T-helper 1 cell treated with Interleukin-12 subunit alpha and Interleukin-12 subunit beta and Interleukin-4 antibody, amounts not matched to agents 30 μg/mL and 1 μg/mL, for 36 hours (primary cell): ENCODE measurements at regions not wholly inside any gene's neighbourhood (a gene's known extent, or its start where the extent isn't known, plus 50 kb on each side); places are given as distances from the start of the nearest gene placed in this dataset.

ENCODE experiments used
- H3K27ac Mint-ChIP-seq: one replicate; pipeline ENCODE4 v1.8.0; 2021; ENCODE audit warnings: mild to moderate bottlenecking, mixed read lengths
- H3K27me3 Mint-ChIP-seq: one replicate; pipeline ENCODE4 v1.8.0; 2021; ENCODE audit warnings: low read depth, mixed read lengths
- H3K36me3 Mint-ChIP-seq: one replicate; pipeline ENCODE4 v1.8.0; 2021; ENCODE audit warnings: low read depth, mixed read lengths
- H3K4me1 Mint-ChIP-seq: one replicate; pipeline ENCODE4 v1.8.0; 2021; ENCODE audit warnings: low read depth, mixed read lengths
- H3K4me3 Mint-ChIP-seq: one replicate; pipeline ENCODE4 v1.8.0; 2021; ENCODE audit warnings: mild to moderate bottlenecking, moderate library complexity, mixed read lengths
- H3K9me3 Mint-ChIP-seq: one replicate; pipeline ENCODE4 v1.8.0; 2021; ENCODE audit warnings: mixed read lengths

DNA sequence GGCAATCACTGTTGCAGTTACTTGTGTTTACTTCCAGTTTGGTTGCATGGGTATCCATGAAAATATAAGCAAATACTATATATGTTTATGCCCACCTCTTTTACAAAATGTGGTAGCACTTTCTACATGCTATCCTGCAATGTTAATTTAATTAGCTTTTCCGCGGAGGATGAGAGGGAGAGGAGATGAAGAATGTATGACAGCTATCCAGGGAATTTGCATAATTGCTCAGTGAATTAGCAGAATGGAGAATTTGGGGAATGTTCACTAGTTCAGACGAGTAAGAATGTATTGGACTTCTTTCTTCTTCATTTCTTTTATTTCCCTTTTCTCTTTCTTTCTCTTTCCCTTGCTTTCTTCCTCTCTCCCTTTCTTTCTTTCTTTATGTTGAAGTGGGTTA, 140.7 kb upstream of the SLC28A3 start:
- H3K9me3 Mint-ChIP-seq, result no peaks in the 10 kb centered on the region
- no peaks in the 10 kb centered on the region for H3K36me3 Mint-ChIP-seq
- H3K27me3 Mint-ChIP-seq, result no peaks in the 10 kb centered on the region
- no peak overlapping the region for H3K4me3 Mint-ChIP-seq
- no peaks in the 10 kb centered on the region for H3K4me1 Mint-ChIP-seq
- no peak overlapping the region for H3K27ac Mint-ChIP-seq

GRCh38 chr9:84481636-84482218, 141.2 kb upstream of the SLC28A3 start:
- Mint-ChIP-seq H3K4me3 (no peak overlapping the region), H3K27ac (no peak overlapping the region), H3K9me3 (no peaks in the 10 kb centered on the region), H3K4me1 (no peaks in the 10 kb centered on the region), H3K27me3 (no peaks in the 10 kb centered on the region), H3K36me3 (no peaks in the 10 kb centered on the region)

DNA sequence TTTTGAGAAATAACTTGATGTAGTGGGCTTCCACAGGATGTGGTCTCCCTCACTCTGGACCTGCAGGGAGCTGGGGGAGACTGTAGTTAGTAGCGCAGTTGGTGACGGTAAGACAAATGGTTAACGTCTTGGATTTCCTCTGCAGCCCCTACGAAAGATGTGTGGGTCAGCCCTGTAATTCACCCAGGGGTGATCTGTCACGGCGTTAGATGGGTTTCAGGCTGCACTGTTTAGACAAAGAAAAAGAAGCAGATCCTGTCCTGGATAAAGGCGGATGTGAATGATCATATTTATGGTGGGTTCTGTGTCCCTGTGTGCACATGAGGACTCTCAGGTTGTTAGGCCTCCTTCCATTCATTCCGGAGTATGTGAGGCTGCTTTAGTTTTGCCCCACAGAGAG, 142.0 kb upstream of the SLC28A3 start:
- no peaks in the 10 kb centered on the region for H3K36me3 Mint-ChIP-seq
- H3K9me3 Mint-ChIP-seq, result no peaks in the 10 kb centered on the region
- H3K27ac Mint-ChIP-seq, result no peak overlapping the region
- H3K4me3 Mint-ChIP-seq, result no peak overlapping the region
- no peaks in the 10 kb centered on the region for H3K4me1 Mint-ChIP-seq
- H3K27me3 Mint-ChIP-seq, result no peaks in the 10 kb centered on the region

DNA sequence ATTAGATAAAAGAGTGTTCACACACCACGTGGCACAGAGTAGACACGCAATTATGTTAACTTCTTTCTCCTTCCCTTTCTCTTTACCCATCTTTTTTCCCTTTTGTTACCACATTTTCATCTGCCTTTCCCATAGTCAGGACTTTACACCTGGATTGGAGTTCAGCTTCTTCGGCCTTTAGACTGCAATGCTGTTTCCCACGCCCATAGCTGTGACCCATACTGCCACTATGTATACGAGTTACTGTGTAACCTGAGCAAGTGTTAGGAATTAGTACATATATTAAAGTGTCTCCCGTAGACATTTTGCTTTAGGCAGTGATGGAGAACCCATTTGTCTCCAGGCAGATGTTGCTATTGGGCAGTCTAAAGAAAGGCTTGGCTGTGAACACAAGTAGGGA, 143.6 kb upstream of the SLC28A3 start:
- Mint-ChIP-seq H3K36me3 (no peaks in the 10 kb centered on the region), H3K4me1 (no peaks in the 10 kb centered on the region), H3K4me3 (no peak overlapping the region), H3K27ac (no peak overlapping the region), H3K9me3 (no peaks in the 10 kb centered on the region), H3K27me3 (no peaks in the 10 kb centered on the region)

- Mint-ChIP-seq H3K4me1 (no peaks in the 10 kb centered on the region), H3K9me3 (no peaks in the 10 kb centered on the region), H3K27ac (no peak overlapping the region), H3K27me3 (no peaks in the 10 kb centered on the region), H3K4me3 (no peak overlapping the region), H3K36me3 (no peaks in the 10 kb centered on the region)
Observed at GRCh38 chr9:84485539-84485938, 145.0 kb upstream of the SLC28A3 start.

DNA sequence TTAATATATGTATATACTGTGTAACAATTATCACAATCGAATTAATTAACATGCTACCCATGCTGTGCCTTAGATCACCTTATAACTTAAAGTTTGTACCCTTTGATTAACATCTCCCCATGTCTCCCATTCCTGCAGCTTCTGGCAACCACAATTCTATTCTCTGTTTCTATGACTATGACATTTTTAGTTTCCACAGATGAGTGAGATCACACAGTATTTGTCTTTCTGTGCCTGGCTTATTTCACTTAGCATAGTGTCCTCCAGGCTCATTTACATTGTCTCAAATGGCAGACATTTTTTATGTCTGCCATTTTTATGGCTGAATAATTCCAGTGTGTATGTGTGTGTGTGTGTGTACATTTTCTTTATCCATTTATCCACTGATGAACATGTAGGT, 146.1 kb upstream of the SLC28A3 start:
- H3K4me3 Mint-ChIP-seq, result no peak overlapping the region
- H3K27me3 Mint-ChIP-seq, result no peaks in the 10 kb centered on the region
- H3K36me3 Mint-ChIP-seq, result no peaks in the 10 kb centered on the region
- no peaks in the 10 kb centered on the region for H3K9me3 Mint-ChIP-seq
- no peak overlapping the region for H3K27ac Mint-ChIP-seq
- H3K4me1 Mint-ChIP-seq, result no peaks in the 10 kb centered on the region

GRCh38 chr9:84490206-84490841, 149.8 kb upstream of the SLC28A3 start:
- no peaks in the 10 kb centered on the region for H3K9me3 Mint-ChIP-seq
- no peak overlapping the region for H3K27ac Mint-ChIP-seq
- no peak overlapping the region for H3K4me3 Mint-ChIP-seq
- no peaks in the 10 kb centered on the region for H3K4me1 Mint-ChIP-seq
- H3K27me3 Mint-ChIP-seq, result no peaks in the 10 kb centered on the region
- H3K36me3 Mint-ChIP-seq, result no peaks in the 10 kb centered on the region

DNA sequence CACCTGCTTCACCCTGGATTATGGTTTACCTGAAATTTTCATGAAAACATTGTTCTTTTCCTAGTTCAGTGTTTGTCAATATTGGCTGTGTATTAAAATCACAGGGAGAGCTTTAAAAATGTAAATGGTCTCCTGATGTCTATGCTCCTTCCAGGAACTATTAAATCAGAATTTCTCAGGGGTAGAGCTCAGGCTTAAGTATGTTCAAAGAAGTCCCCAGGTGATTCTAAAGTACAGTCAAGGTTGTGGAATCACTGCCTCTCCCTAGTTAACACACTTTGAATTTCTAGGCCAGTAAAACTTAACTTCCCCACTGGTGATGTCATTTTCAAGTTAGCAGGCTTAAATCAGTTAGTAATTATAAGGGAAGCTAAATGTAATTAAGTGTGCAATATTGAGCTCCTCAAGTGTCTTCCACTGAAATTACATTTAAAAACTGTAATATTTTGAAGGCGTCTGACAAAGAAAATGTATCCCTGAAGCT, 150.3 kb upstream of the SLC28A3 start:
- Mint-ChIP-seq H3K4me1 (no peaks in the 10 kb centered on the region), H3K36me3 (no peaks in the 10 kb centered on the region), H3K27me3 (no peaks in the 10 kb centered on the region)

DNA sequence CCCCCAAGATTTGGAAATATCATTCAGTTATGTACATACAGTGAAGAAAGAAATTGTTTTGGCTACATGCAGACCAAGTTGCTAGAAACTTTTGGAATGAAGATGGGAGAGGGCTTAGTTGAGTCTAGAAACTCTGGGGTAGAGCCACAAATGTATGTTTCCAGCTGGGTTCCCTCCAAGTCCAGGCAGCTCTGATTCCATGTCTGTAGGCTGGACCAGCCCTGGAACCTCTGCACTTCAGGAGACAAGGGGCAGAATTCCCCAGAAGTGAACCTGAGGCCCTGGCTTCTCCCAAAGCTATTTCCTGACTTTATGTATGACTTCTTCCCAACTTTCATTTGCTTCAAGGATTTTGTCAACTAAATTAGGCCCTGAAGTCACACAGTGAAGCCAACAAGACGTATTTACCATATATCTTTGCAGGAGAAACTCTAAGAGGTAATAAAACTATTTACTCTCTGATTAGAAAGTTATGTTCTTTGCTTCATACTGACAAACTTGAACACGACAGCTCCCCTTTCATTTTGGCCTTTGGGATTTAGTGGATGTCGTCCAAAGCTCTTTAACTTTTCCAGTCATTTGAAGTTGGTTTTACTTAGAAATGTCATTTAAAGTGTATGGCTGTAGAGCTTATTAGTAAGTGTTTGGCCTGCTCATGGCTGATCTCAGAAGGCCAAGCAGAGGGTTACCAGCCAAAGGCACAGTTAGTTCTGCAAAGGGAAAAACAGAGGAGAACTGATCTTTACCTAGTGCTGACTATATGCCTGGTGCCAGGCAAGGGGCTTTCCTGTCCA, 152.0 kb upstream of the SLC28A3 start:
- no peak overlapping the region for H3K4me3 Mint-ChIP-seq
- H3K27me3 Mint-ChIP-seq, result no peaks in the 10 kb centered on the region
- H3K4me1 Mint-ChIP-seq, result no peaks in the 10 kb centered on the region
- no peak overlapping the region for H3K27ac Mint-ChIP-seq
- H3K36me3 Mint-ChIP-seq, result no peaks in the 10 kb centered on the region
- H3K9me3 Mint-ChIP-seq, result no peaks in the 10 kb centered on the region

More for the DNA sequence above, 150.3 kb upstream of the SLC28A3 start:
- no peak overlapping the region for H3K4me3 Mint-ChIP-seq
- H3K27ac Mint-ChIP-seq, result no peak overlapping the region
- no peaks in the 10 kb centered on the region for H3K9me3 Mint-ChIP-seq

- no peak overlapping the region for H3K4me3 Mint-ChIP-seq
- H3K27ac Mint-ChIP-seq, result no peak overlapping the region
- H3K4me1 Mint-ChIP-seq, result no peaks in the 10 kb centered on the region
- H3K36me3 Mint-ChIP-seq, result no peaks in the 10 kb centered on the region
- no peaks in the 10 kb centered on the region for H3K27me3 Mint-ChIP-seq
- H3K9me3 Mint-ChIP-seq, result no peaks in the 10 kb centered on the region
Observed at GRCh38 chr9:84493284-84493947, 152.9 kb upstream of the SLC28A3 start.

DNA sequence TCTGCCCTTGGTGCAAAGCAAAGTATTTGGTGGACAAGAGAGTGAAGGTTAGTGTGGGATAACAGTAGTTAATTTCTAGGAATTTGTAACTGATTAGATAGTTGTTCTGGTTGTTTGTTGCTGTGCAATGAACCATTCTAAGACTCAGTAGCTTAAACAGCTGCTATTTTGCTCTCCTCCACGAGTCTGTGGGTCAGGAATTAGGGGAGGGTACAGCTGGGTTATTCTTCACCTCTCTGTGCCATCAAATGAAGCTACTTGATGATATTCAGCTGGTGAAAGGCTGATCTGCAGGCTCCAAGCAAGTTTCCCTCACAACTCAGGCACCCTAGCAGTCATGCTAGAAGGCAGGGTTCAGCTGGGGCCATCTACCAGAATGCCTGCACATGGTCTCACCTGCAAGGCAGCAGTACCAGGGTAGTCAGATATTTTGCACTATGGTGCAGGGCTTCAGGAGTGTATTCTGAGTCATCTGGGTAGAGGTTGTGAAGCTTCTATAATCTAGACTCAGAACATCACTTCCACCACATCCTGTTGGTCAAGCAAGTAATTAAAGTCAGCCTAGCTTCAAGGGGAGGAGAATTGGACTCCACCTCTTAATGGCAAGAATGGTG, 159.5 kb upstream of the SLC28A3 start:
- no peak overlapping the region for H3K27ac Mint-ChIP-seq
- no peaks in the 10 kb centered on the region for H3K9me3 Mint-ChIP-seq
- no peaks in the 10 kb centered on the region for H3K4me1 Mint-ChIP-seq
- no peaks in the 10 kb centered on the region for H3K36me3 Mint-ChIP-seq
- no peak overlapping the region for H3K4me3 Mint-ChIP-seq
- H3K27me3 Mint-ChIP-seq, result no peaks in the 10 kb centered on the region

DNA sequence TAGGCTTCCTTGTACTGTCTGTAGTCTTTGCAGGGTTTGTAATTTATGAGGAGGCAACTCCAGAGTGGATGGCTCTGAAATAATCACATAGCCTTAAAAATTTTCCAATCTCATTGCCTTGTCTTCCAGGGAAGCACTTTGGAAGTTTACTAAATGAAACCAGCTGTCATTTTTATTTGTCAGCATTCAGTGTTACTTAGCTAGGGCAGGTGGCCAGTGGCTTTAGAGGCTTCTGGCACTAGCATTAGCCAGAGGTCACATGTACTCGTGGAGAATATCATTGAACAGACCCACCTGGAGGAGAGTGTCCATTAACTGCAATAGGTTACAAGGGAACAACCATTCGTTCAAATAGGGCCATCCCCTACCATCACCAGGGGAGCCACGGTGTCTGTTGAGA, 160.3 kb upstream of the SLC28A3 start:
- no peak overlapping the region for H3K4me3 Mint-ChIP-seq
- no peaks in the 10 kb centered on the region for H3K36me3 Mint-ChIP-seq
- H3K4me1 Mint-ChIP-seq, result no peaks in the 10 kb centered on the region
- no peaks in the 10 kb centered on the region for H3K27me3 Mint-ChIP-seq
- no peaks in the 10 kb centered on the region for H3K9me3 Mint-ChIP-seq
- H3K27ac Mint-ChIP-seq, result no peak overlapping the region

- H3K27ac Mint-ChIP-seq, result no peak overlapping the region
- no peaks in the 10 kb centered on the region for H3K4me1 Mint-ChIP-seq
- no peaks in the 10 kb centered on the region for H3K27me3 Mint-ChIP-seq
- H3K36me3 Mint-ChIP-seq, result no peaks in the 10 kb centered on the region
- no peaks in the 10 kb centered on the region for H3K9me3 Mint-ChIP-seq
- H3K4me3 Mint-ChIP-seq, result no peak overlapping the region
Observed at GRCh38 chr9:84501587-84501986, 161.0 kb upstream of the SLC28A3 start.

DNA sequence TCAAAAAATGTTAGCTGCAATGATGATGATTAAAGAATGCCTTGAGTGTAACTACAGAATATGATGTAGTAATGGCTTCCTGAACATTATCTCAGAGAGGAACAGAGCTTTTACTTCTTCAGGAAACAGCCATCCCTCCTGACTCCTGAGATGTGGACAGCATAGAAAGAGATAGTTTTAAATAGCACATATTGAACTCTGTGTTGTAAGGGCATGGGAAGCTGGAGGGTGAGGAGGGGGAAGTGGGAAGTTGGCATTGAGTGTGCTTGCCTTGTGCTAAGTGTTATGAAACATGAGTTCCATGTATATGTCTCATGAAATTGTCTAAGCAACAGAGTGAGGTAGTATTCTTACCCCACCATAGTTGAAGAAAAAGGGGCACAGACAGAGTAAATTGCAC, 161.5 kb upstream of the SLC28A3 start:
- H3K4me3 Mint-ChIP-seq, result no peak overlapping the region
- H3K27me3 Mint-ChIP-seq, result no peaks in the 10 kb centered on the region
- H3K36me3 Mint-ChIP-seq, result no peaks in the 10 kb centered on the region
- H3K27ac Mint-ChIP-seq, result no peak overlapping the region
- no peaks in the 10 kb centered on the region for H3K9me3 Mint-ChIP-seq
- H3K4me1 Mint-ChIP-seq, result no peaks in the 10 kb centered on the region
